Stomach (tissue), 4 donors: ENCODE measurements at regions not wholly inside any gene's neighbourhood (a gene's known extent, or its start where the extent isn't known, plus 50 kb on each side); places are given as distances from the start of the nearest gene placed in this dataset.

Source experiments
- CTCF ChIP-seq, 7 experiments: fragments of 450-650 bp in 4 of 7; fragments of 200-600 bp in 3 of 7; sonication (generic) in 3 of 7; IDR thresholded peaks; one replicate each; pipeline ENCODE4 v1.5.1; 2016 to 2019; ENCODE audit warnings: antibody characterized with exemption in 7 of 7, control low read depth in 2 of 7, mild to moderate bottlenecking in 1 of 7
- EP300 ChIP-seq: sonication (generic); formaldehyde crosslinking; IDR thresholded peaks from one replicate; pipeline ENCODE4 v1.6.1; 2017; ENCODE audit warnings: antibody characterized with exemption
- POLR2A ChIP-seq, 4 donors: fragments of 450-650 bp; IDR thresholded peaks; one replicate each; pipeline ENCODE4 v1.6.1; 2016; ENCODE audit warnings: antibody characterized with exemption in 4 of 4, control low read depth in 2 of 4, mild to moderate bottlenecking in 1 of 4, moderate library complexity in 1 of 4
- POLR2AphosphoS5 ChIP-seq, 3 donors: sonication (generic); formaldehyde crosslinking; IDR thresholded peaks; one replicate each; pipeline ENCODE4 v1.6.1; 2016; ENCODE audit warnings: antibody characterized with exemption in 3 of 3

DNA sequence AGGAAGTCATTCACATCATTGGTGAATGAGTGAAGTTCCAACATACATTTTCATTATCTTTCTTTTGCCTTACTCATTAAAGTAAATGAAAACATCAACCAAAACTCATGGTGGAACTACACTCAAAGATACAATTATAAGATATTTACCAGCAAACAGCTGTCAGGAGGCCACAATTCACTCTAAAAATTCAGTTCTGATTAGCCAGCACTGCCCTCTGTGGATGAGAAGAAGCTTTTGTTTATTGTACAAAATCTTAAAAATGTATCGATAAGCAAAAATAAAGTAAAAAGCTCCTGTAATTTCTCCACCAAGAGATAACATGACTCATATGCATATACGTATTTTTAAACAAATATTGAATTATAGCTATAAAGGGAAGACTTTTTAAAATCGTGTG is 73.5 kb upstream of the RAPGEF4 start:
- no peak for TF ChIP-seq POLR2A (IDR thresholded peaks at IDR 0.05)
- TF ChIP-seq CTCF (IDR thresholded peaks at IDR 0.05): no peak
- TF ChIP-seq POLR2AphosphoS5 (IDR thresholded peaks at IDR 0.05): no peak
- TF ChIP-seq EP300: no peak
